ENCODE measurements at regions not wholly inside any gene's neighbourhood (a gene's known extent, or its start where the extent isn't known, plus 50 kb on each side); places are given as distances from the start of the nearest gene placed in this dataset.
"Not testable (repeated sequence)": the region's sequence is repeated elsewhere in the genome, so short reads cannot be mapped to it uniquely, and the experiment has no call there.

DNA sequence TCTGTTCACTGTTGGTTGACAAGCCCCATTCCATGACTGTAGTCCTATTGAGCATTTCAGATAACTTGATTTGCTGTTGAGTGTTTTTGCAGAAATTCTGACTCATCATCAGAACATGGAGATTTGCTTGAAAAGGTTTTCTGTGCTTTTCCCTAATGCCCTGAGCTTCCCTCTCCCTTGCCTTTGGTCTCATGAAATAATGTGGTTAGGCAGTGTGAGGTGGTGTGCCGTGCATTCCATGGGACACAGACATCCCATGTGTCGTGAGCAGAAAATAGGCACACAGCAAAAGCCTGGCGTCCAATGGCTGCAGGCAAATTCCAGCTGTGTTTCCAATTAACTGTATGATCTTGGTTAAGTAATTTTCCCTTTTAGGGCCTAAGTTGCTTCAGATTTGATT is 197.4 kb downstream of the DLEU7 start:
- H3K9me3 ChIP-seq: no peaks in the 10 kb centered on the region
- 94% methylated on average over 3 of the region's 3 CpGs for WGBS
- H3K4me1 ChIP-seq (replicated peaks): no peaks in the 10 kb centered on the region
- H3K27ac ChIP-seq: no peak overlapping the region
- TF ChIP-seq POLR2AphosphoS5 (IDR thresholded peaks at IDR 0.05): no peak
- TF ChIP-seq, protein P1, sequence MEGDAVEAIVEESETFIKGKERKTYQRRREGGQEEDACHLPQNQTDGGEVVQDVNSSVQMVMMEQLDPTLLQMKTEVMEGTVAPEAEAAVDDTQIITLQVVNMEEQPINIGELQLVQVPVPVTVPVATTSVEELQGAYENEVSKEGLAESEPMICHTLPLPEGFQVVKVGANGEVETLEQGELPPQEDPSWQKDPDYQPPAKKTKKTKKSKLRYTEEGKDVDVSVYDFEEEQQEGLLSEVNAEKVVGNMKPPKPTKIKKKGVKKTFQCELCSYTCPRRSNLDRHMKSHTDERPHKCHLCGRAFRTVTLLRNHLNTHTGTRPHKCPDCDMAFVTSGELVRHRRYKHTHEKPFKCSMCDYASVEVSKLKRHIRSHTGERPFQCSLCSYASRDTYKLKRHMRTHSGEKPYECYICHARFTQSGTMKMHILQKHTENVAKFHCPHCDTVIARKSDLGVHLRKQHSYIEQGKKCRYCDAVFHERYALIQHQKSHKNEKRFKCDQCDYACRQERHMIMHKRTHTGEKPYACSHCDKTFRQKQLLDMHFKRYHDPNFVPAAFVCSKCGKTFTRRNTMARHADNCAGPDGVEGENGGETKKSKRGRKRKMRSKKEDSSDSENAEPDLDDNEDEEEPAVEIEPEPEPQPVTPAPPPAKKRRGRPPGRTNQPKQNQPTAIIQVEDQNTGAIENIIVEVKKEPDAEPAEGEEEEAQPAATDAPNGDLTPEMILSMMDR (IDR thresholded peaks at IDR 0.05): no peak
- TF ChIP-seq POLR2A (IDR thresholded peaks at IDR 0.05): no peak
- intact Hi-C loops (cut with DNase I): no loop called here
- H3K36me3 ChIP-seq: no peaks in the 10 kb centered on the region
- no peak overlapping the region for H3K4me3 ChIP-seq
- no peaks in the 10 kb centered on the region for H3K27me3 ChIP-seq (replicated peaks; ENCODE audit: insufficient read depth)
- no peak for DNase-seq (ENCODE audit: low spot score)

DNA sequence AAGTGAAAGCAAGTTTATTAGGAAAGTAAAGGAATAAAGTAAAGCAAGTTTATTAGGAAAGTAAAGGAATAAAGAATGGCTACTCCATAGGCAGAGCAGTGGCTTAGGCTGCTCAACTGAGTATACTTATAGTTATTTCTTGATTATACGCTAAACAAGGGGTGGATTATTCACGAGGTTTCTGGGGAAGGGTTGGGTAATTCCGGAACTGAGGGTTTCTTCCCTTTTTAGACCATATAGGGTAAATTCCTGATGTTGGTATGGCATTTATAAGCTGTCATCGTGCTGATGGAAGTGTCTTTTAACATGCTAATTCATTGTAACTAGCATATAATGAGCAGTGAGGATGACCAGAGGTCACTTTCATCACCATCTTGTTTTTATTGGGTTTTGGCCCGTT is 194.3 kb downstream of the DLEU7 start:
- no peak for DNase-seq (ENCODE audit: low spot score)
- Histone ChIP-seq H3K4me3 (no peak overlapping the region), H3K9me3 (no peaks in the 10 kb centered on the region), H3K27me3 (replicated peaks; ENCODE audit: insufficient read depth) (no peaks in the 10 kb centered on the region), H3K36me3 (no peaks in the 10 kb centered on the region), H3K27ac (no peak overlapping the region), H3K4me1 (replicated peaks) (no peaks in the 10 kb centered on the region)
- no peak for TF ChIP-seq POLR2A (IDR thresholded peaks at IDR 0.05)
- no peak for TF ChIP-seq POLR2AphosphoS5 (IDR thresholded peaks at IDR 0.05)
- TF ChIP-seq, protein P1 (IDR thresholded peaks at IDR 0.05): no peak
- intact Hi-C loops (cut with DNase I): no loop called here
- WGBS: 87% methylated on average over 5 of the region's 5 CpGs

DNA sequence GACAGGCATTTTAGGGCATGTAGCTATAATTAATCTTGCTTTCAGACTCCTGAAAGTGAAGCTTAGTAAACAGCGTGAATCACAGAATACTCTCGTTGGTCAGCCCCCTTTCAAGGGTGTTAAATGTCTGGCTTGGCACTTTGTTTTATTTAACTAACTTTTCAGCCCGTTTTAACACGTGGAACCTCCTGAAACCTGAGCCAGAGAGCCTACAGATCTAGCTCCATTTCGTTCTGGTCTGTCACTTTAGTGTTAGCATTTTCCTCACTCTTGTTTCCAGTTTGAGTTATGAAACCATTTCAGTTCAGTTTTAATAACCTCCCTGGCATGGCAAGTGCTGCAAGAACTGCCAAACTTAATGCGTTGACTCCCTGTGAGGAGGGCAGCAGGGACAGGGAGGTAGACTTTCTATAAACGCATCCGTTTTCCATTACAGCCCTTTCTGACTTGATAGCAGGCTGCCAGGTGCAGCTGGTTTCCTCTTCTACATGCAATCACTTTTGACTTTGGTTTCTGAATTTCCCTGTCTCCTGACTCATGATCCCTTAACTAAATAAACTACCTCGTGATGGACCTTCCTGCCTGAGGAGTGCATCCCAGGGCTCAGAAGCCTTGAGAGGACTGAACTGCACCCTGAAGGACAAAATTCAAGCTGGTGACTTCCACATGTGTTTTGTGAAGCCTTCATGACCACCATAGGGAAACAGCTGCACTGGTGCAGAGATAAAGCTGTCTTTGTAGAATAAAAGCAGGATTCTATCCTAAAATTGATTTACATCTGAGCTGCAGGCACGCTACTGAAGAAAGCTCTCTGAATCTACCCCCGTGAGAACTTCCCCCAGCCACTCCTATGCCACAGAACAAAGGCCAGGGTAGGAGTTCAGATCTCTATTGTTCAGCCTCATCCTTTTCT is 192.6 kb downstream of the DLEU7 start:
- DNase-seq (ENCODE audit: low spot score): no peak
- Histone ChIP-seq H3K4me3 (no peak overlapping the region), H3K36me3 (no peaks in the 10 kb centered on the region), H3K9me3 (no peaks in the 10 kb centered on the region), H3K4me1 (replicated peaks) (no peaks in the 10 kb centered on the region), H3K27ac (no peak overlapping the region), H3K27me3 (replicated peaks; ENCODE audit: insufficient read depth) (no peaks in the 10 kb centered on the region)
- TF ChIP-seq, protein P1 (IDR thresholded peaks at IDR 0.05): no peak
- no peak for TF ChIP-seq POLR2AphosphoS5 (IDR thresholded peaks at IDR 0.05)
- no peak for TF ChIP-seq POLR2A (IDR thresholded peaks at IDR 0.05)
- 32% methylated on average over 11 of the region's 11 CpGs for WGBS
- intact Hi-C loops (cut with DNase I): no loop called here

DNA sequence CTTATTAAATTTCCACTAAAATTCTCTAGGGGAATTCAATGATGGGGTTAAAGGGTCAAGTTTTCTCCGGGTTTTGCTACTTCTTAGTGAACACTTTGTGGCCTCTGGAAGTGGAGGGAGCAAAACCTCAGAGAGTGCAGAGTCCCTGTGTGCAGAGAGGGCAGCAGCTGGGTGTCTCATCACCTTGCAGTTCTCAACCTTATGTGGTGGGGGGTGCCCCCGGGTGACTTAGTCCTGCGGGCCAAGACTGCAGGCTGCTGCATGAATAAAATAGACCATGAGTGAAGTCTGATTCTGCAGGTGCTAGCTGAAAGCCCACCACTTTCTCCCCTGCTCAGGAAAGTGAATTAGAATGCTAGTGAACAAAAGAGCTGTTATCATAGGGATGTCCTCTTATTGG is 191.6 kb downstream of the DLEU7 start:
- intact Hi-C loops (cut with DNase I): no loop called here
- Histone ChIP-seq H3K4me3 (no peak overlapping the region), H3K27ac (no peak overlapping the region), H3K4me1 (replicated peaks) (no peaks in the 10 kb centered on the region), H3K27me3 (replicated peaks; ENCODE audit: insufficient read depth) (no peaks in the 10 kb centered on the region), H3K9me3 (no peaks in the 10 kb centered on the region), H3K36me3 (no peaks in the 10 kb centered on the region)
- TF ChIP-seq, protein P1 (IDR thresholded peaks at IDR 0.05): no peak
- TF ChIP-seq POLR2AphosphoS5 (IDR thresholded peaks at IDR 0.05) (no peak), POLR2A (IDR thresholded peaks at IDR 0.05) (no peak)
- no peak for DNase-seq (ENCODE audit: low spot score)
- WGBS: 90% methylated on average over 3 of the region's 3 CpGs

DNA sequence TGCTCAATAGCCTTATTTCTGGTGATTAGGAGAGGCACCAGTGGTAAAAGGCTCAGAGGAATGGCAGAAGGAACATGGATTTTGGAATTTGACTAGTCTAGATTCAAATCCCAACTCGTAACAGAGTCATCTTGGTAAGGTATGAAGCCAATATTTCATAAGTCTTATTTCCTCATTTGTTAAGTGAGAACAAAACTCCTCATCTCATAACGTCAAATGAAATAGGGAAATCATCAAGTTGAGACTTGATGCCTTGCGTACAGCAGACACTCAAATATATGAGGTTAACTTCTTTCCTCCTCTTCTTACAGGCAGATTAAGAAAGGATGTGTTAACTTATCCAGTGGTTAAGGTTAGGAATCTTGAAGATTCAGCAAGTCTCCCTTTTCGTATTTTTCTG is 189.2 kb downstream of the DLEU7 start:
- no peaks in the 10 kb centered on the region for H3K27me3 ChIP-seq (replicated peaks; ENCODE audit: insufficient read depth)
- intact Hi-C loops (cut with DNase I): no loop called here
- H3K4me1 ChIP-seq (replicated peaks): no peaks in the 10 kb centered on the region
- 90% methylated on average over 4 of the region's 4 CpGs for WGBS
- DNase-seq (ENCODE audit: low spot score): no peak
- no peak overlapping the region for H3K27ac ChIP-seq
- H3K36me3 ChIP-seq: no peaks in the 10 kb centered on the region
- H3K9me3 ChIP-seq: no peaks in the 10 kb centered on the region
- H3K4me3 ChIP-seq: no peak overlapping the region
- no peak for TF ChIP-seq POLR2AphosphoS5 (IDR thresholded peaks at IDR 0.05)
- TF ChIP-seq POLR2A (IDR thresholded peaks at IDR 0.05): no peak
- TF ChIP-seq, protein P1 (IDR thresholded peaks at IDR 0.05): no peak

DNA sequence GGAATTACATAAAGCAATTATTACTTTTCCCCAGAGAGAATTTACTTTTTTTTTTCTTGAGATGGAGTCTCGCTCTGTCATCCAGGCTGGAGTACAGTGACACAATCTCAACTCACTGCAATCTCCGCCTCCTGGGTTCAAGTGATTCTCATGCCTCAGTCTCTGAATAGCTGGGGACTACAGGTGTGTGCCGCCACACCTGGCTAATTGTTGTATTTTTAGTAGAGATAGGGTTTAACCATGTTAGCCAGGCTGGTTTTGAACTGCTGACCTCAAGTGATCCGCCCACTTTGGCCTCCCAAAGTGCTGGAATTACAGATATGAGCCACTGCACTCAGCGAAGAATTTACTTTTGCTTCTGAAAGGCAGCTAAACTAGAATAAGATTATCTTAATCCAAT is 181.6 kb downstream of the DLEU7 start:
- intact Hi-C loops (cut with DNase I); H3K36me3 ChIP-seq; H3K27ac ChIP-seq; DNase-seq (ENCODE audit: low spot score); H3K4me3 ChIP-seq; H3K9me3 ChIP-seq; H3K4me1 ChIP-seq (replicated peaks); H3K27me3 ChIP-seq (replicated peaks; ENCODE audit: insufficient read depth): not testable (repeated sequence)
- 96% methylated on average over 5 of the region's 5 CpGs for WGBS

Measured in prostate gland (tissue), 2 donors.